IMR-90 (cell line): ENCODE measurements at regions not wholly inside any gene's neighbourhood (a gene's known extent, or its start where the extent isn't known, plus 50 kb on each side); places are given as distances from the start of the nearest gene placed in this dataset.

Experiments used
- ATAC-seq: fragments of 200-7000 bp; cut with Tn5 transposase; 2 replicates; pipeline ENCODE4 v1.9.1; 2020; ENCODE audit warnings: low read depth, mild to moderate bottlenecking, moderate library complexity
- BruUV-seq: library from RNA; stranded (reverse); fragments of 400-500 nt; replicated peaks from 2 replicates; lab custom pipeline; 2021; lab: Mats Ljungman, UMichigan
- CTCF ChIA-PET: fragments of 300-600 bp; formaldehyde crosslinking; extraction: SDS; loops from one replicate; lab custom pipeline; 2021; ENCODE audit warnings: antibody characterized with exemption; lab: Yijun Ruan, JAX
- POLR2A ChIA-PET: fragments of 300-600 bp; sonication (Branson Sonifier 250); formaldehyde crosslinking; loops from one replicate; lab custom pipeline; 2022; ENCODE audit warnings: antibody characterized with exemption; ENCODE audit not compliant: unreplicated experiment; lab: Charles Lee
- DNase-seq: peaks from one replicate; pipeline ENCODE4 v3.0.0; 2013
- H2AFZ ChIP-seq: replicated peaks from 2 replicates; pipeline ENCODE3; 2013; ENCODE audit warnings: low read length, mild to moderate bottlenecking; ENCODE audit not compliant: poor library complexity
- H2AK5ac ChIP-seq: 2 replicates; pipeline ENCODE4 v1.6.1; 2013; ENCODE audit warnings: low read depth, low read length, inconsistent platforms
- H2AK9ac ChIP-seq: replicated peaks from 2 replicates; pipeline ENCODE3; 2013; ENCODE audit warnings: mild to moderate bottlenecking, low read depth, low read length, moderate library complexity; ENCODE audit not compliant: poor library complexity
- H2BK120ac ChIP-seq: 2 replicates; pipeline ENCODE4 v1.6.1; 2013; ENCODE audit warnings: low read depth, low read length, inconsistent platforms
- H2BK15ac ChIP-seq: 3 replicates; pipeline ENCODE4 v1.6.1; 2013; ENCODE audit warnings: low read depth, low read length, inconsistent platforms
- H2BK20ac ChIP-seq: 2 replicates; pipeline ENCODE4 v1.6.1; 2013; ENCODE audit warnings: low read depth, mild to moderate bottlenecking, inconsistent platforms, low read length, moderate library complexity
- H2BK5ac ChIP-seq: 2 replicates; pipeline ENCODE4 v1.6.1; 2013; ENCODE audit warnings: mild to moderate bottlenecking, low read depth, low read length, inconsistent platforms; ENCODE audit not compliant: poor library complexity, severe bottlenecking
- H3K14ac ChIP-seq: replicated peaks from 2 replicates; pipeline ENCODE4 v1.6.1; 2013; ENCODE audit warnings: low read depth, low read length, inconsistent platforms
- H3K18ac ChIP-seq: 2 replicates; pipeline ENCODE4 v1.6.1; 2013; ENCODE audit warnings: low read depth, low read length, control low read depth
- H3K23ac ChIP-seq: 2 replicates; pipeline ENCODE4 v1.6.1; 2013; ENCODE audit warnings: low read depth, low read length, inconsistent platforms
- H3K27ac ChIP-seq: 2 replicates; pipeline ENCODE4 v1.5.1; 2013; ENCODE audit warnings: mild to moderate bottlenecking, control low read depth, low read length; ENCODE audit not compliant: insufficient read depth
- H3K27me3 ChIP-seq: 2 replicates; pipeline ENCODE4 v1.6.1; 2013; ENCODE audit warnings: low read length; ENCODE audit not compliant: control insufficient read depth, insufficient read depth
- H3K36me3 ChIP-seq: 2 replicates; pipeline ENCODE4 v1.6.1; 2013; ENCODE audit warnings: low read length, mixed read lengths; ENCODE audit not compliant: control insufficient read depth, insufficient read depth
- H3K4ac ChIP-seq: 2 replicates; pipeline ENCODE4 v1.6.1; 2013; ENCODE audit warnings: low read depth, low read length, inconsistent platforms
- H3K4me1 ChIP-seq: 2 replicates; pipeline ENCODE4 v1.6.1; 2013; ENCODE audit warnings: low read length, mixed read lengths; ENCODE audit not compliant: control insufficient read depth, insufficient read depth
- H3K4me2 ChIP-seq: 2 replicates; pipeline ENCODE4 v1.6.1; 2013; ENCODE audit warnings: low read depth, mild to moderate bottlenecking, control low read depth, low read length, moderate library complexity
- H3K4me3 ChIP-seq: 2 replicates; pipeline ENCODE4 v1.5.1; 2013; ENCODE audit warnings: low read depth, mild to moderate bottlenecking, control low read depth, low read length, moderate library complexity; ENCODE audit not compliant: insufficient read depth
- H3K56ac ChIP-seq: 2 replicates; pipeline ENCODE4 v1.6.1; 2013; ENCODE audit warnings: low read length, inconsistent platforms; ENCODE audit not compliant: insufficient read depth; ENCODE audit errors: extremely low read depth
- H3K79me1 ChIP-seq, 2 experiments: 2 replicates each; pipeline ENCODE4 v1.6.1; 2013; ENCODE audit warnings: low read length in 2 of 2, inconsistent platforms in 1 of 2, low read depth in 1 of 2
- H3K9ac ChIP-seq: 2 replicates; pipeline ENCODE4 v1.6.1; 2013; ENCODE audit warnings: low read depth, low read length, control low read depth
- H3K9me1 ChIP-seq: 2 replicates; pipeline ENCODE4 v1.6.1; 2013; ENCODE audit warnings: low read length, inconsistent platforms; ENCODE audit not compliant: insufficient read depth
- H3K9me3 ChIP-seq: 2 replicates; pipeline ENCODE4 v1.6.1; 2013; ENCODE audit warnings: low read length; ENCODE audit not compliant: control insufficient read depth, insufficient read depth
- H4K20me1 ChIP-seq: 2 replicates; pipeline ENCODE4 v1.6.1; 2013; ENCODE audit warnings: low read length, inconsistent platforms; ENCODE audit not compliant: insufficient read depth
- H4K5ac ChIP-seq: 2 replicates; pipeline ENCODE4 v1.6.1; 2013; ENCODE audit warnings: mild to moderate bottlenecking, low read depth, low read length, control low read depth
- H4K8ac ChIP-seq, 2 experiments: 2 replicates each; pipeline ENCODE4 v1.6.1; 2013; ENCODE audit warnings: low read depth in 2 of 2, low read length in 2 of 2, control low read depth in 1 of 2, inconsistent platforms in 1 of 2
- H4K91ac ChIP-seq: 2 replicates; pipeline ENCODE4 v1.6.1; 2013; ENCODE audit warnings: low read depth, low read length, inconsistent platforms; ENCODE audit not compliant: insufficient read depth
- BHLHE40 ChIP-seq: fragments of 150-350 bp; IDR thresholded peaks from 2 replicates; pipeline ENCODE4 v1.6.1; 2016; ENCODE audit warnings: mild to moderate bottlenecking, low read depth, low read length
- CEBPB ChIP-seq: IDR thresholded peaks from 2 replicates; pipeline ENCODE4 v1.6.1; 2012; ENCODE audit warnings: low read depth, low read length, improper control_type of control experiment
- CHD1 ChIP-seq: IDR thresholded peaks from 2 replicates; pipeline ENCODE4 v1.6.1; 2012; ENCODE audit warnings: low read depth, low read length, improper control_type of control experiment
- FOS ChIP-seq: fragments of 150-350 bp; IDR thresholded peaks from 2 replicates; pipeline ENCODE4 v1.6.1; 2016; ENCODE audit warnings: low read depth, low read length
- MAZ ChIP-seq: IDR thresholded peaks from 2 replicates; pipeline ENCODE4 v1.6.1; 2012; ENCODE audit warnings: low read depth, mild to moderate bottlenecking, low read length, improper control_type of control experiment, moderate library complexity, borderline replicate concordance
- MXI1 ChIP-seq: IDR thresholded peaks from 2 replicates; pipeline ENCODE4 v1.6.1; 2012; ENCODE audit warnings: low read depth, mild to moderate bottlenecking, low read length, moderate library complexity, borderline replicate concordance
- POLR2A ChIP-seq: IDR thresholded peaks from 2 replicates; pipeline ENCODE4 v1.6.1; 2012; ENCODE audit warnings: mild to moderate bottlenecking, low read depth, low read length
- RAD21 ChIP-seq: IDR thresholded peaks from 2 replicates; pipeline ENCODE4 v1.6.1; 2012; ENCODE audit warnings: low read length, improper control_type of control experiment
- RCOR1 ChIP-seq: IDR thresholded peaks from 2 replicates; pipeline ENCODE4 v1.6.1; 2012; ENCODE audit warnings: mild to moderate bottlenecking, low read length, improper control_type of control experiment; ENCODE audit not compliant: insufficient replicate concordance
- RFX5 ChIP-seq: IDR thresholded peaks from 2 replicates; pipeline ENCODE4 v1.8.0; 2012; ENCODE audit warnings: low read depth, mild to moderate bottlenecking, low read length, moderate library complexity
- SMC3 ChIP-seq: fragments of 150-350 bp; IDR thresholded peaks from 2 replicates; pipeline ENCODE4 v1.6.1; 2016; ENCODE audit warnings: low read depth, mild to moderate bottlenecking, antibody characterized with exemption, low read length, moderate library complexity
- dilution Hi-C: fragments of 300-500 bp; cut with HindIII; formaldehyde crosslinking; loops from one replicate; pipeline ENCODE4 v1.14.3; 2018; ENCODE audit warnings: low sequenced_read_pairs; ENCODE audit not compliant: unreplicated experiment
- in situ Hi-C: fragments of 300-500 bp; cut with MboI; formaldehyde crosslinking; loops from 3 replicates; pipeline ENCODE4 v1.14.3; 2019; ENCODE audit warnings: low sequenced_read_pairs, inconsistent platforms, mixed read lengths
- intact Hi-C: fragments of 100-400 bp; cut with micrococcal nuclease; formaldehyde crosslinking; loops from 2 replicates; pipeline ENCODE4 v1.10.0; 2022
- TF ChIP-seq, protein P1 (sequence below): conservative IDR thresholded peaks from 2 replicates; pipeline ENCODE4 v1.5.1; 2012; ENCODE audit warnings: mild to moderate bottlenecking, low read depth, low read length, improper control_type of control experiment
- TF ChIP-seq, protein P2 (sequence below): fragments of 150-350 bp; IDR thresholded peaks from 2 replicates; pipeline ENCODE4 v1.6.1; 2017; ENCODE audit warnings: mild to moderate bottlenecking, antibody characterized with exemption, low read length, low read depth
- TF ChIP-seq, protein P3 (sequence below): fragments of 150-350 bp; IDR thresholded peaks from 2 replicates; pipeline ENCODE4 v1.6.1; 2016; ENCODE audit warnings: low read depth, mild to moderate bottlenecking, low read length, moderate library complexity, borderline replicate concordance

DNA sequence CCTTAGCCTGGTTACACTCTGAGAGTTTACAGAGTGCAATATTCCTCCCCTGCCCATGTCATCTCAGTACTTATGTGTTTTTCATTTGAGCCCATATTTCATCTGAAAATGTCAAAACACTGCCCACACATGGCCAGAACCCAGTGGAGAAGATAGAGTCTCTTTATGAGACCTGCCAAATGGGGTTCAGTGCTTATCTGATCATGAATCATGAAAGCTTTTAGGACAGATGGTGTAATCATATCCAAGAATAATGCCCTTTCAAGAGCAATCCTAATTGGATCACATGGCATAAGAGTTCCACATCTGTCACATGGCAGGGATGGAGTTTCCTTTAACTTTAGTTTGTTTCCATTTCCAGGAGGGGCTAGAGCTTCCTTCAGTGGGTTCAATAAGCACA is 77.2 kb upstream of the AGBL1 start:
- no peak for TF ChIP-seq CEBPB
- TF ChIP-seq, protein P1, sequence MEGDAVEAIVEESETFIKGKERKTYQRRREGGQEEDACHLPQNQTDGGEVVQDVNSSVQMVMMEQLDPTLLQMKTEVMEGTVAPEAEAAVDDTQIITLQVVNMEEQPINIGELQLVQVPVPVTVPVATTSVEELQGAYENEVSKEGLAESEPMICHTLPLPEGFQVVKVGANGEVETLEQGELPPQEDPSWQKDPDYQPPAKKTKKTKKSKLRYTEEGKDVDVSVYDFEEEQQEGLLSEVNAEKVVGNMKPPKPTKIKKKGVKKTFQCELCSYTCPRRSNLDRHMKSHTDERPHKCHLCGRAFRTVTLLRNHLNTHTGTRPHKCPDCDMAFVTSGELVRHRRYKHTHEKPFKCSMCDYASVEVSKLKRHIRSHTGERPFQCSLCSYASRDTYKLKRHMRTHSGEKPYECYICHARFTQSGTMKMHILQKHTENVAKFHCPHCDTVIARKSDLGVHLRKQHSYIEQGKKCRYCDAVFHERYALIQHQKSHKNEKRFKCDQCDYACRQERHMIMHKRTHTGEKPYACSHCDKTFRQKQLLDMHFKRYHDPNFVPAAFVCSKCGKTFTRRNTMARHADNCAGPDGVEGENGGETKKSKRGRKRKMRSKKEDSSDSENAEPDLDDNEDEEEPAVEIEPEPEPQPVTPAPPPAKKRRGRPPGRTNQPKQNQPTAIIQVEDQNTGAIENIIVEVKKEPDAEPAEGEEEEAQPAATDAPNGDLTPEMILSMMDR = no peak
- TF ChIP-seq SMC3 = no peak
- no peak for TF ChIP-seq CHD1
- TF ChIP-seq RCOR1 = no peak
- TF ChIP-seq FOS = no peak
- TF ChIP-seq, protein P2, sequence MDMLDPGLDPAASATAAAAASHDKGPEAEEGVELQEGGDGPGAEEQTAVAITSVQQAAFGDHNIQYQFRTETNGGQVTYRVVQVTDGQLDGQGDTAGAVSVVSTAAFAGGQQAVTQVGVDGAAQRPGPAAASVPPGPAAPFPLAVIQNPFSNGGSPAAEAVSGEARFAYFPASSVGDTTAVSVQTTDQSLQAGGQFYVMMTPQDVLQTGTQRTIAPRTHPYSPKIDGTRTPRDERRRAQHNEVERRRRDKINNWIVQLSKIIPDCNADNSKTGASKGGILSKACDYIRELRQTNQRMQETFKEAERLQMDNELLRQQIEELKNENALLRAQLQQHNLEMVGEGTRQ = no peak
- no peak for TF ChIP-seq RAD21
- TF ChIP-seq RFX5 = no peak
- TF ChIP-seq BHLHE40 = no peak
- TF ChIP-seq MAZ = no peak
- TF ChIP-seq MXI1 = no peak
- TF ChIP-seq, protein P3, sequence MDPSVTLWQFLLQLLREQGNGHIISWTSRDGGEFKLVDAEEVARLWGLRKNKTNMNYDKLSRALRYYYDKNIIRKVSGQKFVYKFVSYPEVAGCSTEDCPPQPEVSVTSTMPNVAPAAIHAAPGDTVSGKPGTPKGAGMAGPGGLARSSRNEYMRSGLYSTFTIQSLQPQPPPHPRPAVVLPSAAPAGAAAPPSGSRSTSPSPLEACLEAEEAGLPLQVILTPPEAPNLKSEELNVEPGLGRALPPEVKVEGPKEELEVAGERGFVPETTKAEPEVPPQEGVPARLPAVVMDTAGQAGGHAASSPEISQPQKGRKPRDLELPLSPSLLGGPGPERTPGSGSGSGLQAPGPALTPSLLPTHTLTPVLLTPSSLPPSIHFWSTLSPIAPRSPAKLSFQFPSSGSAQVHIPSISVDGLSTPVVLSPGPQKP = no peak
- TF ChIP-seq POLR2A = no peak
- no peak overlapping the region for H2BK15ac ChIP-seq

More for the DNA sequence above, 77.2 kb upstream of the AGBL1 start:
- Histone ChIP-seq H2AFZ (no peak overlapping the region), H4K91ac (no peak overlapping the region), H3K23ac (no peak overlapping the region), H3K9ac (no peak overlapping the region), H3K14ac (no peak overlapping the region), H2AK9ac (no peak overlapping the region), H3K9me3 (peaks cover 11% of the 10 kb centered on the region), H2BK20ac (no peak overlapping the region), H3K56ac (no peak overlapping the region), H3K18ac (no peak overlapping the region), H2BK120ac (no peak overlapping the region), H2BK5ac (no peak overlapping the region), H3K4me3 (no peak overlapping the region), H3K27ac (no peak overlapping the region), H3K36me3 (no peaks in the 10 kb centered on the region), H4K20me1 (no peaks in the 10 kb centered on the region), H3K27me3 (no peaks in the 10 kb centered on the region), H4K8ac (no peak overlapping the region), H3K9me1 (no peaks in the 10 kb centered on the region), H3K79me1 (no peaks in the 10 kb centered on the region), H3K4me2 (no peak overlapping the region), H3K4me1 (no peaks in the 10 kb centered on the region), H2AK5ac (no peak overlapping the region), H4K5ac (no peak overlapping the region), H3K4ac (no peak overlapping the region)
- CTCF ChIA-PET = no interaction called here
- in situ Hi-C loops = no loop called here
- no peak for ATAC-seq
- no peak for DNase-seq
- POLR2A ChIA-PET = no interaction called here
- dilution Hi-C loops = no loop called here
- intact Hi-C loops = no loop called here
- no TSS peak for BruUV-seq
